HL-60 (cell line): ENCODE measurements at regions not wholly inside any gene's neighbourhood (a gene's known extent, or its start where the extent isn't known, plus 50 kb on each side); places are given as distances from the start of the nearest gene placed in this dataset.

Source experiments
- CTCF ChIP-seq: IDR thresholded peaks from one replicate; pipeline ENCODE4 v1.5.1; 2011; ENCODE audit warnings: low read length, control low read depth, inconsistent platforms; ENCODE audit not compliant: insufficient read depth
- GABPA ChIP-seq: IDR thresholded peaks from 2 replicates; pipeline ENCODE4 v1.6.1; 2012; ENCODE audit warnings: low read depth
- POLR2AphosphoS5 ChIP-seq: IDR thresholded peaks from 2 replicates; pipeline ENCODE4 v1.6.1; 2012; ENCODE audit warnings: low read depth
- REST ChIP-seq: IDR thresholded peaks from 2 replicates; pipeline ENCODE4 v1.6.1; 2012; ENCODE audit warnings: low read depth; ENCODE audit not compliant: insufficient replicate concordance
- SPI1 ChIP-seq: IDR thresholded peaks from 2 replicates; pipeline ENCODE4 v1.6.1; 2012; ENCODE audit warnings: low read depth, mild to moderate bottlenecking, borderline replicate concordance

- TF ChIP-seq CTCF: no peak
- no peak for TF ChIP-seq GABPA
- no peak for TF ChIP-seq POLR2AphosphoS5
- TF ChIP-seq SPI1: no peak
- no peak for TF ChIP-seq REST
Measured at GRCh38 chr14:43587183-43587582, 919.9 kb downstream of the FSCB start.
